Activated CD8-positive, alpha-beta T cell treated with anti-CD3 and anti-CD28 coated beads, Interleukin-2, amount 10 ng/mL, durations not matched to agents 7 days and 5 days (primary cell): ENCODE measurements at regions not wholly inside any gene's neighbourhood (a gene's known extent, or its start where the extent isn't known, plus 50 kb on each side); places are given as distances from the start of the nearest gene placed in this dataset.

Source experiments
- ATAC-seq: fragments of 150-1000 bp; cut with Tn5 transposase; one replicate; pipeline ENCODE4 v1.10.0; 2021; ENCODE audit warnings: moderate library complexity
- CTCF ChIA-PET: fragments of 350-600 bp; sonication (Branson Sonifier 250); formaldehyde crosslinking; loops from one replicate; lab custom pipeline; 2021; ENCODE audit warnings: antibody characterized with exemption; lab: Charles Lee
- POLR2A ChIA-PET: fragments of 350-600 bp; sonication (Branson Sonifier 250); formaldehyde crosslinking; loops from one replicate; lab custom pipeline; 2021; ENCODE audit warnings: antibody characterized with exemption; lab: Charles Lee
- DNase-seq: peaks from one replicate; pipeline ENCODE4 v3.0.0-alpha.2; 2020
- H3K27ac Mint-ChIP-seq: one replicate; pipeline ENCODE4 v1.8.0; 2021; ENCODE audit warnings: mild to moderate bottlenecking, mixed read lengths
- H3K27me3 Mint-ChIP-seq: one replicate; pipeline ENCODE4 v1.8.0; 2021; ENCODE audit warnings: low read depth, mixed read lengths
- H3K36me3 Mint-ChIP-seq: one replicate; pipeline ENCODE4 v1.8.0; 2021; ENCODE audit warnings: low read depth, mixed read lengths
- H3K4me1 Mint-ChIP-seq: one replicate; pipeline ENCODE4 v1.8.0; 2021; ENCODE audit warnings: low read depth, mixed read lengths
- H3K4me3 Mint-ChIP-seq: one replicate; pipeline ENCODE4 v1.8.0; 2021; ENCODE audit warnings: mild to moderate bottlenecking, mixed read lengths
- H3K9me3 Mint-ChIP-seq: one replicate; pipeline ENCODE4 v1.8.0; 2022; ENCODE audit warnings: mixed read lengths; ENCODE audit not compliant: insufficient read depth

DNA sequence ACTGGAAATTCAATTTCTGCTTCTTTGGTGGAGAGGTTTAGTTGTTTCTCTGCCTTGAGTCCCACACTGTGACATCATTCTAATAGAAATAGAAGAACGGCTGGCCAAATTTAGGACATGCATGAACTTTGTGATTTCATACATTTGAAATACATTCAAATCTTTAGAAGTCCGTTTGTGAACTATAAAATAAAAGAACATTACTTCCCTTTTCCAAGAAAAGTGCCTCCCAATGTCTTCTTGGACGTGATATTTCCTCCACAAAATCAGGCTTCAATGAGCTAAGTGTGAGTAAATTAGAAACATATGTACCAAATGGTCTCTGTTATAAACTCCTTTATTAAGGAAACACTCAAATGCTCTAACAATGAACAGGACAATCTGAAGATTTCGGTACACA is 314.5 kb upstream of the AKR1E2 start:
- no peaks in the 10 kb centered on the region for H3K9me3 Mint-ChIP-seq
- peaks cover 4% of the 10 kb centered on the region for H3K4me1 Mint-ChIP-seq
- H3K36me3 Mint-ChIP-seq = no peaks in the 10 kb centered on the region
- ChIA-PET CTCF (interaction anchor here (1.1 kb wide), 1 partner anchor 308 kb away, joined by 3 read pairs; no protein-coding TSS in a partner anchor), POLR2A (no interaction called here)
- DNase-seq (no peak), ATAC-seq (no peak)
- peaks cover 12% of the 10 kb centered on the region for H3K27me3 Mint-ChIP-seq
- H3K4me3 Mint-ChIP-seq = no peak overlapping the region
- no peak overlapping the region for H3K27ac Mint-ChIP-seq

DNA sequence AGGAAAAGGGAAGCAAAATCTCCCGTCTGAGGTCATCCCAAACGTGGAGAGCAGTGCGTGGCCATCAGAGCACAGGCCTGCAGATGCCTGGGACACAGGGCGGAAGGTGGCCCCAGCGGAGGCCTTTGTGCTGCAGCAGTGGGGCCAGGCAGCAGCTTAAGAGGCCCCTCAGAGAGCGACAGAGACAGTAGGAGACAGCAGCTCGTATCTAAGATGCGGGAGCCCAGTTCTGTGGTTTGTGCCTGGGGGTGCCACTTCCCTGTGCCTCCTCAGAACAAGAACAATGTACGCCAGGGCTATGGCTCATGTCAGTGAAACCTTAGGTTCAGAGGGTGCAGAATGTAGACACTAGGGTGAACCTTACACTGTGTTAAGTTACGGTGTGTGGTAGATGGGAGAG is 316.6 kb upstream of the AKR1E2 start:
- POLR2A ChIA-PET = no interaction called here
- Mint-ChIP-seq H3K36me3 (no peaks in the 10 kb centered on the region), H3K27me3 (peaks cover 12% of the 10 kb centered on the region), H3K4me3 (no peak overlapping the region), H3K27ac (no peak overlapping the region), H3K4me1 (peaks cover 1% of the 10 kb centered on the region), H3K9me3 (no peaks in the 10 kb centered on the region)
- CTCF ChIA-PET = no interaction called here
- no peak for ATAC-seq
- no peak for DNase-seq

DNA sequence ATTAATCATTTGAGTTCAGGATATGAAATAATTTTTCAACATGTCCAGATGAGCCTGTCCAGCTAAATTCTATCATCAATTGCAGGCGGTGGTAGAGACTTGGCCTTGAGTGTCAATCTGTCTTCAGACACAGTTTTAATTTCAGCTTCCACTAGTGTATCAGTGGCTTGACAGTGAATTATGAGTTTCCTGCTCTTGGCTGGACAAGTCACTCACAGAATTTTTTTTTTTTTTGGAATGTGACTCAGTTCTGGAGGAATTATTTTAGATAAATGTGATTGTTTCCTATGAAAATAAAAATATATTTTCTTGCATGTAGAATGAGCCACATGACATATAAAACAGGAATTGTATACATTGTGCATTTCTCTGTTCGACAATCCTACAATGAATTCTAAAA is 319.9 kb upstream of the AKR1E2 start:
- Mint-ChIP-seq H3K4me3 (no peak overlapping the region), H3K36me3 (no peaks in the 10 kb centered on the region), H3K27me3 (peaks cover 9% of the 10 kb centered on the region), H3K9me3 (no peaks in the 10 kb centered on the region), H3K27ac (no peak overlapping the region), H3K4me1 (no peaks in the 10 kb centered on the region)
- ChIA-PET POLR2A (no interaction called here), CTCF (no interaction called here)
- DNase-seq (no peak), ATAC-seq (no peak)

DNA sequence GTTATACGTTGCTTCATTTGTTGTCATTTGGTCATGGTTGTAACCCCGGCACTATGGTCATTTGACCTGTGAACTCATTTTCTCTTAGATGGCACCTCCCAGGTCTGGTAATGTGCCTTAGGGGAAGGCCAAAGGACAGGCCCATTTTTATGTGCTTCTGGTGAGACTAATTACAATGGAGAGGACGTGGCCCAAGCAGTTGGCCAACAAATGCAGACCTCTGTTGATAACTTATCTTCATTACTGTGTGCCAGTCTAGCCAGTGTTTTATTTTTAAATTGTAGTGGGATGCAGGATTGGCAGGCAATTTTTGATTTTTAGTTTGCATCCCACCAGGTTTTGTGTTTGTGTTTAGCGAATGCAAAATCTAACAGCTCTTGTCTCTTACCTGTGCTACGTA is 321.5 kb upstream of the AKR1E2 start:
- Mint-ChIP-seq H3K36me3 (no peaks in the 10 kb centered on the region), H3K27me3 (peaks cover 14% of the 10 kb centered on the region), H3K4me1 (no peaks in the 10 kb centered on the region), H3K9me3 (no peaks in the 10 kb centered on the region), H3K4me3 (no peak overlapping the region), H3K27ac (no peak overlapping the region)
- POLR2A ChIA-PET = no interaction called here
- CTCF ChIA-PET = no interaction called here
- no peak for ATAC-seq
- no peak for DNase-seq

DNA sequence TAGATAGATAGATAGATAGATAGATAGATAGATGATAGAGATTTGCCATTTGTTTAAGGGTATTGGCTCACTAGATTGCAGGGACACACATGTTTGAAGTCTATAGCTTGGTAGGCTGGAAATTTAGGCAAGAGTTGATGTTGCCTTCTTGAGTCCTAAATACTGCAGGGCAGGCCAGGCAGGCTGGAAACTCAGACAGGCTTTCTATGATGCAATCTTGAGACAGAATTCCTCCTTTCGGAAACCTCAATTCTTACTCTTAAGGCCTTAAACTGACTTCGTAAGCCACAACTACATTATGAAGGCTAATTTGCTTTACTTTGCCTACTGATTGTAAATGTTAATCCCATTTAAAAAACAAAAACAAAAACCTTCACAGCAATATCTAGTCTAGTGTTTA is 322.9 kb upstream of the AKR1E2 start:
- DNase-seq (no peak), ATAC-seq (no peak)
- Mint-ChIP-seq H3K9me3 (no peaks in the 10 kb centered on the region), H3K27me3 (peaks cover 20% of the 10 kb centered on the region), H3K36me3 (no peaks in the 10 kb centered on the region), H3K27ac (no peak overlapping the region), H3K4me3 (no peak overlapping the region), H3K4me1 (no peaks in the 10 kb centered on the region)
- POLR2A ChIA-PET = no interaction called here
- CTCF ChIA-PET = no interaction called here

DNA sequence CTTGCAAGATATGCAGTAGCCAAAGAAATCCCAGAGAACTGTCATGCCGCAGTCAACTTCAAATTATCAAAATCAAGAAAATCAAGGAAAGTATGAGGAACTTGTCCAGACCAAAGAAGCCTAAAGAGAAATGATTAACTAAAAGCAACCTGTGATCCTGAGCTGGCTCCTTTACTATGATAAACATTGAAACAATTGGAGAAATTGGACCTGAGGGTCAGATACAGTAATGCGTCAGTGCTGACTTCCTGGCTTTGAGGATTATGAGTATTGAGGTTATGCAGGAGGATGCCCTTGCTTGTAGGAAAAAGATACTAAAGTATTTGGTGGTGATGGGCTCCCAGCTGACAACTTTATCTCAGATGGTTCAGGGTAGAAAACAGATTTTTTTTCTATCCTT is 324.7 kb upstream of the AKR1E2 start:
- Mint-ChIP-seq H3K27me3 (peaks cover 21% of the 10 kb centered on the region), H3K4me1 (no peaks in the 10 kb centered on the region), H3K27ac (no peak overlapping the region), H3K36me3 (no peaks in the 10 kb centered on the region), H3K9me3 (no peaks in the 10 kb centered on the region), H3K4me3 (no peak overlapping the region)
- ATAC-seq (no peak), DNase-seq (no peak)
- ChIA-PET CTCF (no interaction called here), POLR2A (no interaction called here)

DNA sequence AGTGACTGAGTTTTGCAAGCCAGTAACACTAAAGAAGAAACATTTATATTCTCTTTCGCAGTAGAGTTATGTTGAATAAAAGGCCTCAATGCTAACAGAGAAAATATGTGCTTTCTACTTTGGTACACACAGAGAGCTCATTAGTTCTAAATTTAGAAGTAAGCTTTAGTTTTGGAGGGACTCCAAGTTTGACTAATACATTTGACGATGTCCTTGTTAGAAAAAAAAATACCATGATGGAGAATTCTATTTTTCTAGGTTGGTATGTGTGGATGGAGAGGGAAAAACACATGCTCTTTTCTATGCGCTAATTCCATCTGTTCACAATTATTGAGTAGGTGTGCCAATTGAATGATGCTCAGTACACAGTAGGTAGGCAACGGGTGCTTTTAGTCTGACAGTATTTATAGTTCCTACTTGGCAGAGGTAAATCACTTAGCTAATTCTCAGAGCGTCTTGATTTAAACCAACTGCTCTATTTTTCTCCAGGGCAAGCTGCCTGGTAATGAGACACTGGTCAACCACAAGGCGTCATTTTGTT is 327.2 kb upstream of the AKR1E2 start:
- POLR2A ChIA-PET = no interaction called here

DNA sequence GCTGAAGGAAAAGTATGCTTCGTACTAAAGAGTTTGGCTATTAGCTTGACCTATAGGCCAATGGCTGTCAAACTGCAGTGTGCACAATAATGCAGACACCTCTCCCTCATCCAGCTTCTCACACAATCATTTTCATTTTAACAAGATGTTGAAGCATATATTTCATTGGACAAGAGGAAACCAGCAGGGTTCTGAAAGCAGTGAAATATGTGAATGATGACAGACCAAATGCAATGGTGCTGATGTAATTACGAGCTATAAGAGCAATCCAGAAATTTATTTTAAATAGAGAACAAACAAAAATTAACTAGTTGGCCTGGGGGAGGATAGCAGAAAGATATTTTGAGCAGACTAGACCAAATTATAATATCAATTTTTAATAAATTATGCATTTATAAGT is 331.5 kb upstream of the AKR1E2 start:
- no peak for ATAC-seq
- no peaks in the 10 kb centered on the region for H3K9me3 Mint-ChIP-seq
- CTCF ChIA-PET = no interaction called here
- no peak overlapping the region for H3K27ac Mint-ChIP-seq
- peaks cover 19% of the 10 kb centered on the region for H3K27me3 Mint-ChIP-seq
- POLR2A ChIA-PET = no interaction called here
- H3K36me3 Mint-ChIP-seq = no peaks in the 10 kb centered on the region
- no peak overlapping the region for H3K4me3 Mint-ChIP-seq
- H3K4me1 Mint-ChIP-seq = no peaks in the 10 kb centered on the region
- no peak for DNase-seq

More for the DNA sequence above, 327.2 kb upstream of the AKR1E2 start:
- Mint-ChIP-seq H3K36me3 (no peaks in the 10 kb centered on the region), H3K27me3 (peaks cover 18% of the 10 kb centered on the region), H3K27ac (no peak overlapping the region), H3K4me1 (no peaks in the 10 kb centered on the region), H3K4me3 (no peak overlapping the region), H3K9me3 (no peaks in the 10 kb centered on the region)
- no peak for ATAC-seq
- CTCF ChIA-PET = interaction anchor here (0.7 kb wide), 1 partner anchor 18 kb away, joined by 3 read pairs; no protein-coding TSS in a partner anchor
- no peak for DNase-seq

DNA sequence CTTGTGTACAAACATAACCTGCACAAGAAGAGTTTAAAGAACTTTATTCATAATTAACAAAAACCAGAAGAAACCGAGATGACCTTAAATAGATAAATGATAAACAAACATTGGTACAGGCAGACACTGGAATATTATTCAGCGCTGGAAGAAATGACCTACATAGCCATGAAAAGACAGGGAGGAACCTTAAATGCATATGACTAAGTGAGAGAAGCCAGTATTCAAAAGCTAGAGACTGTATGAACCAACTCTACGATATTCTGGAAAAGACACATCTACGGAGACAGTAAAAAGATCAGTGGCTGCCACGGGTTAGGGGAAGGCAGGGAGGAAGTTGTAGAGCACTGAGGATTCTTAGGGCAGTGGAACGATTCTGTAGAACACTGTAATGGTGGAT is 333.8 kb upstream of the AKR1E2 start:
- Mint-ChIP-seq H3K27me3 (peaks cover 21% of the 10 kb centered on the region), H3K27ac (no peak overlapping the region), H3K9me3 (no peaks in the 10 kb centered on the region), H3K4me3 (no peak overlapping the region), H3K36me3 (no peaks in the 10 kb centered on the region), H3K4me1 (no peaks in the 10 kb centered on the region)
- POLR2A ChIA-PET = no interaction called here
- ATAC-seq (no peak), DNase-seq (no peak)
- CTCF ChIA-PET = no interaction called here

DNA sequence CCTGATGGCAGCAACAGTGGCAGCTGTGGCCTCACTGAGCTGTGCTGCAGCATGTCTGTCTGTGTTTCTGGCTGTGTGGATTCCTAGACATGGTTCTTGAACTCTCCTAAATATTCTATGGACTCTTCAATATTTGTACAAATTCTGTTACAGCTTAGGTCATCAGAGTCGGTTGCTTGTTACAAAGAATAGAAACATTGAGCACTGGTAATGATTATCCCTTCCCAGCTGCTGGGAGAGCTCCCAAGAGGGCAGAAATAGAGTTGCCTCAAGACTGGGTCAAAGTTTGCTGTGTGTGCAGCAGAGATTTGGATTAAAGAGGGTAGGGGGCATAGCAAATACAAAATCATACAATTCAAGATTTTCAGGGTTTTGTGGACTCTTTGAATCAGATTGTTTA is 337.1 kb upstream of the AKR1E2 start:
- H3K9me3 Mint-ChIP-seq = no peaks in the 10 kb centered on the region
- H3K27me3 Mint-ChIP-seq = peaks cover 29% of the 10 kb centered on the region
- H3K4me1 Mint-ChIP-seq = no peaks in the 10 kb centered on the region
- ChIA-PET POLR2A (interaction anchor here (0.6 kb wide), 1 partner anchor 129 kb away, joined by 3 read pairs; no protein-coding TSS in a partner anchor), CTCF (no interaction called here)
- H3K36me3 Mint-ChIP-seq = no peaks in the 10 kb centered on the region
- no peak overlapping the region for H3K4me3 Mint-ChIP-seq
- no peak for ATAC-seq
- DNase-seq = no peak
- no peak overlapping the region for H3K27ac Mint-ChIP-seq

DNA sequence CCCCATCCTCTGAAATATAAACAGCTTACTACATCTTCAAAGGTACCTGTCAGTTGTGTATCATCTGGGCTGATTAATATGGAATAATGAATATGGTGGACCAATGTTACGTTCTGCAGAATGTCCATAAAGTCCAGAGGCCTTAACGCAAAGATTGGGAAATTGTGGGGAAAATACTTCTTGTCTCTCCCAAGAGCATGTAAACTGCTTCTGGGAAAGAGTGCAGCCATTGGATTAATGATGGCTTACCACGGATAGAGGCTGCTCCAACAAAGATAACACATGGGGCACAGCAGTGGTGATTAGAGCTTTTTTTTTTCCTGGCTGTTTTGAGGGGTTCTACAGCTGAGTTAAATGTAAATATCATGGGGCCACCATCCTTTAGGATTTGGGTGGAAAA is 340.4 kb upstream of the AKR1E2 start:
- no peaks in the 10 kb centered on the region for H3K4me1 Mint-ChIP-seq
- no peaks in the 10 kb centered on the region for H3K9me3 Mint-ChIP-seq
- H3K36me3 Mint-ChIP-seq = no peaks in the 10 kb centered on the region
- no peak for ATAC-seq
- no peak overlapping the region for H3K4me3 Mint-ChIP-seq
- ChIA-PET CTCF (interaction anchor here (1.2 kb wide), 1 partner anchor 16 kb away, joined by 3 read pairs; no protein-coding TSS in a partner anchor), POLR2A (interaction anchor here (0.6 kb wide), 1 partner anchor 1758 kb away, joined by 4 read pairs; no protein-coding TSS in a partner anchor)
- DNase-seq = no peak
- peaks cover 17% of the 10 kb centered on the region for H3K27me3 Mint-ChIP-seq
- H3K27ac Mint-ChIP-seq = no peak overlapping the region

DNA sequence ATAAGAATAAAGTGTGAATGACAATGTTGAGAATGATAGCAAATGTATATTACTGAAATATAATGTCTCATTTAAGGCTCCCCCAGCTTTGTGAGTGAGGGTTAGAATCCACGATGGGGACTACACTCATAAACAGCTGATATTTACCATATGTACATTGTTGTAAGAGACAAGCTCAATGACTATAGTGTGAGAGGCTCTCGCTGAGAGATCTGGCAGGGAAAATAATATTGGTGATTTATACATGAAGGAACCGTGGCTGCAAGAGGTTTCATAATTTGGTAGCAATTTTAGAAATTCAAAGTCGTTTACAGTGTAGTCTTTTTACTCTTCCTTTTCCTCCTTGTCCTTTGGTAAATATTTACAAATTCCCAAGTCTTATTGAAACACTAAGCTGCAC is 342.2 kb upstream of the AKR1E2 start:
- Mint-ChIP-seq H3K4me3 (no peak overlapping the region), H3K9me3 (no peaks in the 10 kb centered on the region), H3K4me1 (no peaks in the 10 kb centered on the region), H3K36me3 (no peaks in the 10 kb centered on the region), H3K27ac (no peak overlapping the region), H3K27me3 (peaks cover 11% of the 10 kb centered on the region)
- DNase-seq = no peak
- POLR2A ChIA-PET = no interaction called here
- no peak for ATAC-seq
- CTCF ChIA-PET = no interaction called here

DNA sequence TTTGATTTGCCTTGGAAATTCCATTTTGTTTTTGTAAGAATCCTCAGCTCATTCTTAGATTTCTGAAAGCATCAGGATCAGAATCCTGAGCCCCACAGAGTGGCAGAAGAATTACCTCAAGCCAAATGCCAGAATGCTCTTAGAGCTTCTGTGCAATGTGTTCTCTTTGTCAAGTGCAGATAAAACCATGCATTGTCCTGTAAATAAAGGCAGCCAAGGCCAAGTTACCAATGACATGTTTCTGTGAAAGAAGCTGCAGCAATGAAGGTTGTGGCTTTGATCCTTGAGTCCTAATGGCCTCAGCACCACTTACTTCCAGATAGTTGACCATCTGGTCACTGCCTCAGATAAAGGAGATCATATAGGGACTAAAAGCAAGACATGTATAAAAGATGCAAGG is 343.3 kb upstream of the AKR1E2 start:
- Mint-ChIP-seq H3K9me3 (no peaks in the 10 kb centered on the region), H3K4me1 (peaks cover 1% of the 10 kb centered on the region), H3K27me3 (peaks cover 12% of the 10 kb centered on the region), H3K36me3 (no peaks in the 10 kb centered on the region), H3K27ac (no peak overlapping the region), H3K4me3 (no peak overlapping the region)
- DNase-seq (no peak), ATAC-seq (no peak)
- CTCF ChIA-PET = no interaction called here
- POLR2A ChIA-PET = no interaction called here
